ENCODE measurements at regions not wholly inside any gene's neighbourhood (a gene's known extent, or its start where the extent isn't known, plus 50 kb on each side); places are given as distances from the start of the nearest gene placed in this dataset.

DNA sequence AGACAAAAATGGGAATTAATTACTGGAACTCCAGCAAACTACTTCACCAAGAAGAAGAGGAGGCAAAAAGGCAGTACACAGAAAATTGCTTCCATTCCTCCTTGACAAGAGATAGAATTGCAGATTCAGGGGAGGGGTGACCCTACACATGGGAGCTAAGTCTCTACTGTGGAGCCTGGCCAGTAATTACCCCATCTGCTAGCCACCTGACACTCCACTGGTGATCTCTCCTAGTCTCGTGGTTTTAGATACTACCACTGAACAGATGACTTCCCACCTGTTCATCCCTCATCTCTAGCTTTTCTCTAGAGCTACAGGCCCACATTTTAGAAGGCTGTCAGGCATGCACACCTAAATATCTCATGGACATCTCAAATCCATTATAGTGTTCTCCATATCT, 224.3 kb upstream of the NR2F2 start:
- no peak for DNase-seq

DNA sequence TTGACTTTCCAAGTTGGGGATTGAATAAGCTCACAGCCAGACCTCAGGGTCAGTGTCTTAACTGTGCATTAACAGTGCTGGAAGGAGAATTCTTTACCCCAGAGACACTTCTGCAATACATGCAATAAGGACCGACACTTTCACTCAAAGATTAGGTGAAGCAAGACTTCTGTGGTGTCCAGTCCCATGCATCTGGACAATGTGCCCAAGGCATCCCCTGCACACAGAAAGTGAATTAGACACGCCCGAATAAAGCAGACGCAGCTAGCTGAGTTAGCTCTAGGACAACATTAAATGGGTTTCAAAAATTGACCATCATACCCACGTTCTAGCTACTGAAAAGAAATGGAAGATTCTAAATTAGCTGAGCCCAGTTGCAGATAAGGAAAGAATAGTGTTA, 223.9 kb upstream of the NR2F2 start:
- no peak for DNase-seq

DNA sequence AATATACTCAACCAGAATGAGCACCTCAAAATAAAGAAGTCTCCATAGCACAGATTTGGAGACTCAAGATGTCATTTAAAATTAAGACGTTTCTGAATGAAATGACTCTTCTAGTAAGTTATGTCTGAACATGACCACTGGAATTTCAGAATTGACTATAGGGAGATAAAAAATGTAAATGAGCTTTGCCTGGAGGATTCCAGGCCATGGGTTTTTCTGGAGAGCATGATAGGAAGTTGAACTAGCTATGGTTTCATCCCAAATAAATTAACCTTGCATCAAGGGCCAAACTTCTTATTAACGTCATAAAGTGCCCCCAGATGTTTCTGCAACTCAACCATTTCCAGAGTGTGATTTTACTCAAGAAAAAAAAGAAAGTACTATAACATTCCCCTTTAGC, 222.6 kb upstream of the NR2F2 start:
- DNase-seq = no peak

DNA sequence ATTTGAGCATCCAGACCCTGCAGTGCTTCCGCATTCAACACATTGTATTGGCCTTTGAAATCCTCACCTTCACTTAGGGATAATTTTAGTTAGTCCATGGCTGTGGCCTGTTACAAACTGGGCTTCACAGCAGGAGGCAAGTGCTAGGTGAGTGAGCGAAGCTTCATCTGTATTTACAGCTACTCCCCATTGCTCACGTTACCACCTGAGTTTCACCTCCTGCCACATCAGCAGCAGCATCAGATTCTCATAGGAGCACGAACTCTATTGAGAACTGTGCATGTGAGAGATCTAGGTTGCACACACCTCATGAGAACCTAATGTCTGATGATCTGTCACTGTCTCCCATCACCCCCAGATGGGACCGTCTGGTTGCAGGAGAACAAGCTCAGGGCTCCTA, 222.1 kb upstream of the NR2F2 start:
- DNase-seq = no peak

DNA sequence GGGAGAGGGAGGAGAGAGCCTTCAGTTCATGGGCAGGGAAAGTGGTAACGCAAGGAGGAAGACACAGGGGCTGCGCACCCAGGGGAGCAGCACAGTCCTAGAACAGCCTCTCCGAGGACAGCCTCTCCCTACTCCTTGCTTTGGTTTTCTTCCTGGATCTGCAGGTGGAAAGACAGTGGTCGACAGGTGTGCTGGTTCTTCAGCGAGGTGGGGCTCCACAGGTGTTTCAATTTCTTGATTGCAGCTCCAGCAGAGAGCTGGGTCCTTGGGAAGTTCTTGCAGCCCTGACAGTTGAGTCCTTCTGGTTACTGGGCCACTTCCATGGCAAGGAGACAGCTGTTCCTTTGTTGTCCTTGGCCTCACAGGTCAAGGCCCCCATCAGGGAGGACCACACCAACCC, 220.7 kb upstream of the NR2F2 start:
- DNase-seq = no peak

DNA sequence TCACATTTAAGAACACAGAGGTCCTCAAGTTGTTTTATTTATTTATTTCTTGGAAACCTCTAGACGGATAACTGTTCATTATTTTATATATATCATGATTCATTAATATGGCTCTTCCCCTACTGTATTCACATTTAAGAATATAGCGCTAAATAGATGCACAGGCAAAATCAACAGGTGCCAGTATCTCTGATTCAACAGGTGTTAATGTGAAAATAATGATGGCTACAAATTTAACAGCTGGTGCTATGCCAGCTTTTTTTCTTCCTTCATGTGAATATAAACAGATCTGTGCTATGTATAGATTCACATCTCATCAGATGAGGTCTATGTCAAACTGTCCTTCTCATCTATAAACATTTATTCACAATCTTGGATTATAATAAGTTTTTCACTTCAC, 218.5 kb upstream of the NR2F2 start:
- no peak for DNase-seq

DNA sequence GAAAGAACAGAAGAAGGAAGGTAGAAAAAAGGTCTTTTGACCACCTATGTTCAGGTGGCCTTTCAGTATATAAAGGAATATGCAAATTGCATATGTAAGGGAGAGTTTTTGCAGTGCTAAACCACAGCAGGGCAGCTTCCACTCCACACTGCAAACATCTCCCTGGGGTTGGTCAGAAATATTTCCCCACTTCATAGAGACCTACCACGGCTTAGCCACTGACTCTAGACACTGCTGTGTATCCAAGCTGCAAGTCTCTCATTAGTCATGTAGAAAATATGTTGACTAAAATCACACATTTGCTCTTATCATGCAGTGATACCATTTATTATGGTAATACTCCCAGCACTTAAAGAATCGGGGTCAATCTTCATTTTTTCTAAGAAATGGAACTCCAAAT, 214.9 kb upstream of the NR2F2 start:
- no peak for DNase-seq

DNA sequence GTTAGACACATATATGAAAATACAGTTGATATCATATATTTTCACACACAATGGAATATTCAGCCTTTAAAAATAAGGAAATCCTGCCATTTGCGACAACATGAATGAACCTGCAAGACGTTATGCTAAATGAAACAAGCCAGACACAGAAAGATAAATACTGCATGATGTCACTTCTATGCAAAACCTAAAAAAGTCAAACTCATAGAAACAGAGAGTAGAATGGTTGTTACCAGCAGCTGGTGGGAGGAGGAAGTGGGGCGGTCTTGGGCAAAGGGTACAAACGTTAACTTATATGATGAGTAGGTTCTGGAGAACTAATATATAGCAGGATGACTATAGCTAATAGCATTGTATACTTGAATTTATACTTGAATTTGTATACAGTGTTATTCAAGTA, 213.2 kb upstream of the NR2F2 start:
- no peak for DNase-seq

DNA sequence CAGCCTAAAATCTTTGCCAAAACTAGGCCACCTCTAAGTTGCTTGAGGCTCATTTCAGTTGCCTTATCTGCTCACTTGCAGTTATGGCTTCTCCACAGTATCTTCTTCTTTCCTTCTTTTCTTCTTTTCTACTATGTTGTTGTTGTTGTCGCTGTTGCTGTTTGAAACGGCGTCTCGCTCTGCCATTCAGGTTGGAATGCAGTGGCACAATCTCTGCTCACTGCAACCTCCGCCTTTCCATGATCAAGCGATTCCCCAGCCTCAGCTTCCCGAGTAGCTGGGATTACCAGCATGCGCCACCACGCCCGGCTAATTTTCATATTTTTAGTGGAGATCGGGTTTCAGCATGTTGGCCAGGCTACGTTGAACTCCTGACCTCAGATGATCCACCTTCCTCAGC, 210.8 kb upstream of the NR2F2 start:
- no peak for DNase-seq

DNA sequence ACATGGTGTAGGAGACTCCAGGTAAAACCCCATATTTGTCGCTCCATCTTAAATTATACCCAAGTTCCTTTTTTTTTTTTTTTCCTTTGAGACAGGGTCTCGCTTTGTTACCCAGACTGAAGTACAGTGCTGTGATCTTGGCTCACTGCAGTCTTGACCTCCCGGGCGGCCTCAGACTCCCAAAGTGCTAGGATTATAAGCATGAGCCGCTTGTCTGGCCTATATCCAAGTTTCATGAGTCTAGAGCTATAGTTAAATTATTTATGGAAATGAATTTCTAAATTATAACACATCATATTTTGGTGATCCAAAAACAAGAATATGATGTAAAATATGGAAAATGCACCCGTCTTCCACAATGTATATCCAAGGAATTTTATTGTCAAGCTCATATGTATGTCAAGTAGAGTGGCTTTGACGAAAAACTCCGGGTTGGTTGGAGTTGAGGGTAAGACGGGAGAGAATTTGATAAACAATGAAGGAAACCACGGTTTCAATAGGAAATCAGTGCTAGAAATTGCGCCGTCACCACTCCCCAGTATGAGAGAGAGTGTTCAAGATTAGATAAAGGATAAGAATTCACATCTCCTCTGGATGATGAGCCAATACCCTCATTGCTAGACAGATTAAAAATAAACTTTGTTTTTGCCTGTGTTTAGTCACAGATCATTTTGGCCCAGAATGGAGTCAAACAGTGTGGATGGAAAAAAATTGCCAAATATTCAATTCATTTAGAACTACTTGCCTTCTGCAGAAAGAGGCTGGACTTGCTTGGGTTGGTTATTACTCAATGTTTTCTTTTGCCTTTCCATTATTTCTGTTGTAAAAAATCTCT, 209.2 kb upstream of the NR2F2 start:
- no peak for DNase-seq

DNA sequence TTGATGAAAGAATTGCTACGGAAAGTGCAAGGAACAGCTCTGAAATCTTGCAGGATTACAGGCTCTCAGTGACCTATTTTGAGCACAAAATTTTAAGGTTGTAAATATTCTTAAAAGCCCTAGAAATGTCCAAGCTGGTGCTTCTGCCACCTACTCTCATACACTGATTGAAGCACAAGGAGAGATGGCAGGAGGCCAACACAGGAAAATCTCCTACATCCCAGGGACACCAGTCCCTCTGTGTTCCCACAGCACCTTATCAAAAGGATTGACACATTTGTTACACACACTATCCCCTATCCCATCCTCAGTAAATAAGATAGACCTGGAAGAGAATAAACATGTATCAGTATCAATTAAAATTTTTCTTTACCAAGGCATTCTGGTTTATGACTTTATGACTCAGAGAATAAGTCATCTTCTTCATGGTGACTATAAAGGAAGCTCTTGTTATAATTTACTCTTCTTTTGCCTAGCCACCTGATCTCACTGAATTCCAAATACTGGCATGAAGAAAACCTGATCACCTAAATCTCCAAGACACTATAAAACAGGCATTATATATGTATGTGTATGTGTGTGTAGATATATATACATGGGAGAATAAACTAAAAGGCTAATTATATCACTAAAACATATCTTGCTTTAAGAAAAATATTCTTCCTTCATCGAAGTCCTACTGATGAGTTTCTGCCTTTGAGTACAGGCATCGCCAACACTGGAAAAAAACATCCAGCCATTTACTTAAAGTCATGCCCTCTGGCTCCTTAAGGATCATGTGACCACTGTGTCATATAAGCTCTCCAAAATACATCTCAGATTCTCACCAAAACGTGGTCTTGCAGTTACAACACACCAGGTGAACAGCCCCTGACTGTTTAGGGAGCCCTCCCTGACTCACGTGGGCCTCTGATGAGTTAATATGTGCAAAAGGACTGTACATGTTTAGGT, 208.1 kb upstream of the NR2F2 start:
- peak in 6 of 56 donors; percentile 1 to 3 (median 1) for DNase-seq

DNA sequence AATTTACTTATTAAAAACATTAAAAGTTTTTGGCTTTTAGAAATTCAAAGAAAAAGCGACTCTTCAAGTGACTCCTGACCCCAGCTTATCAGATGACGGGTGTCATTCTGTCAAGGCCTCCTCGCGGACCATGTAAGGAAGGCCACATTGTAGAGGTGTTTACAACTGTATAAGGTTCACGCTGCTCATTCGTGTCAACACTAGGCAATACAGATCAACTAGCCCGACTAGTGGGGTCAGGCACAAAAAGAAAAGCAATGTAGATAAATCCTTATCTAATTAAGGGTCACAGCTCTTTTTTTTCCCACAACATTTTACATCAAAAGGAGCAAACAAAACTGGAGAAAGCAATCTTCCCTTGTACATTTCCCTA, 207.5 kb upstream of the NR2F2 start:
- DNase-seq = no peak

DNA sequence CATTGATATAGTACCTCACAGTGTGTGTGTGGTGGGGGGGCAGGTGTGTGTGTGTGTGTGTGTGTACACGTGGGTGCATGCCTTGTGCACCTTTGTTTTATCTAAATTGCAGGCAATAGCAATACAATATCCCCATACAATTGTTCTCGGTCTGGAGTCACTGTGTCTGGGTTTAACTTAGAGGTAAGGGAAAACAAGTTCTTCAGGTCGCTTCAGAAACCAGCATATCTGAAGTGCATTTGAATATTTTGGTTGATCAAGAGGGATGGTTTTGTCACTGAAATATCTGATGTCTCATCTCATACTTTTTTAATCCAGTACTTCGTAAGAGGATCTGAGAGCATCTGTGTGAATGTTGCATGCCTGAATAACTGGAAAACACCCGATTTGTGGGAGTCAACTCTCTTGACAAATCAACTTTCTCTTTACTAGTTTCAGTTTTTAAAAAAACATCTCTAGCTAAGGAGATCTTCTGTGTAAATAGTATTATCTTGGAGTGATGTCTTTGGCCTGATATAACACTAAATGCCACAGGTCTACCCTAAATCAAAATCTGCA, 206.8 kb upstream of the NR2F2 start:
- no peak for DNase-seq

DNA sequence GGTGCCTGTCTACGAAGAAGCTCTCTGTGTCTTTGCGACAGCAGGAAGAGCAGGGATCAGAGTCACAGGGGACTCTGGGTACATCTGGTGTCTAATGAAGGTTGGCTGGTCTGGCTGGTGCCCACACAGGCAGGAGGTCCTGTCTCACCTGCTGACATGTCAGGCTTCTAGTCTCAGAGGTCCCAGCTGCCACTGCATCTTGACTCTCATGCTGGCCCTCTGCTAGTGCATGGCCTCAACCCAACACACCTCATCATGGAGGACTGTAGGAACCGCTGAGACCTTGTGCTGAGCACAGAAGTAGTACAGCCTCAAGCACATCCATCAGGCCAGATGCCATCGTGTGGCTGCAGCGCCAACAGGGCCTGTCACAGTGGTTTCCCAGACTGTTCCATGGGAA, 206.1 kb upstream of the NR2F2 start:
- no peak for DNase-seq

DNA sequence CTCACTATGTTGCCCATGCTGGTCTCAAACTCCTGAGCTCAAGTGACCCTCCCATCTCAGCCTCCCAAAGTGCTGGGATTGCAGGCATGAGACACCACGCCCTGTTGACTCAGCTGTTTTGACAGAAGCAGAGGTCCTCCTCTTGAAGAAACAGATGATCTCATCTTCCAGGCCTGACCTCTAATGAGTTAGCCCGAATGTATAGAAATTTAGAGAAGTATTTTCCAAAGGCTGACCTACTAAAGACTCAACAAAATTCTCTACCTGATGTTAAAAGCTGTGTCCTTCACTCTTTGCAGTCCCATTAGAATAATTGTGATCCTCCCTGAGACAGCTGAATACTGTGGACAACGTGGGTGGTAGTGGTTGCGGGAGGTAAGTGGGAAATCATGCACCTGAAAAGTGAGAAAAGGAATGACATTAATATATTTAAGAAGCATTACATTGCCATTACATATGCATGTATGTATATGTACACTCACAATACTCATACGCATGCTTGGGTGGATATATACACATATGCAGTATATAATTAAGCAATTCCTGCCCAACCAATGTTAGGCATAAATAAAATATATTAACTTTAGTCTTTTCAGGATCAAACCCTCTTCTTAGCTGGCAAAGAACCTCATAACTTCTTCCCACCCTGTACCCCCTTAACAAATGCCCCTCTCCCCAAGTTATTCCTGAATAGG, 204.6 kb upstream of the NR2F2 start:
- no peak for DNase-seq

DNA sequence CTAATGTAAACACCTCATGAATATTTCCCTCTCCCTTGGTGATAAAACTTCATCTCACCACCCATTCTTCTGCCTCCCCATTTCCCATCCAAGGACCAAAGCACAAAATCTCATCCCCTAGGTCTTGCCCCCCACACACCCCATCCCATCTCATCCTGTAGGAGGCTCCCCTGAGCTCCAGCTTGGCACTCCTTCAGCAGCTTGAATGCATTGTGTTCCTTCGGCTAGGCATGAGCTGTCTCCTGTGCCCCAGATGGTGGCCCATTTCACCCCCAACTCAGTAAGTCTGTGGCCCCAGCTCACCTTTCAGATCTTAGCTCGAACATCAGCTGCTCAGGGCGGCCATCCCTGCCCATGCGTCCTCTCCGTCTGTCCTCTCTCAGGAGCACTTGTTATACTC, 203.6 kb upstream of the NR2F2 start:
- DNase-seq = no peak

DNA sequence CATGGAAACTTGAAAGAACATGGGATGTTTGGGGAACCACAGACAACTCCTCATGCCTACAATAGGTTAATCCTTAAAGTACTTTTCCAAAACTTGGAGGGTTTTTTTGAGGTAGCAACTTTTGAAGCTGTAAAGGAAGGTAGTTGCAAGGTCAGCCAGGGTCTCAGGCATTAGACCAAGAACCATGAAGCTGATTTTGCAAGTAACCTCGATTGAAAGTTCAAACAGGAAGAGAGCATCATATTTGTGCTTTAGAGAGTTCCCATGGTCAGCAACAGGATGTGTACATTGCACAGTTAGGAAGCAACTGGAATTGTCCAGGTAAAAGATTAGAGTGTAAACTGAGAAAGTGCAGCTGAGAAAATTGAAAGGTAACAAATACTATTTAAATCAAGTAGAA, 199.8 kb upstream of the NR2F2 start:
- no peak for DNase-seq

DNA sequence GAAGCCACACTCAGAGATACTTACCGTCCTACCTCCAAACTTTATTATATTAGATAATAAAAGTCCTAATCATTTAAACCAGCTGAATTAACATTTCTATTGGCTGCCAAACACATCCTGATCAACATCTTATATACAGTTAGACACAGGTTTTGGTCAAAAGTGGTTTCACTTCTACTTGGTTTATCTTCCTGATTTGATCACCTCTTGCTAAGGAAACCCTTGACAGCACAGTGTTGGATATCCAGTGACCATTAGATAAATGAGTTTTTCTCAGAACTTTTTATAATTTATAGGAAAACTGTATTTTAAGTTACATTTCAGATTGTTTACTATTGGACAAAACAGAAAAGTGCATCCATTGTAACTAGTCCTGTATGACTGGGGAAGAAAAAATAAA, 198.4 kb upstream of the NR2F2 start:
- DNase-seq = no peak

DNA sequence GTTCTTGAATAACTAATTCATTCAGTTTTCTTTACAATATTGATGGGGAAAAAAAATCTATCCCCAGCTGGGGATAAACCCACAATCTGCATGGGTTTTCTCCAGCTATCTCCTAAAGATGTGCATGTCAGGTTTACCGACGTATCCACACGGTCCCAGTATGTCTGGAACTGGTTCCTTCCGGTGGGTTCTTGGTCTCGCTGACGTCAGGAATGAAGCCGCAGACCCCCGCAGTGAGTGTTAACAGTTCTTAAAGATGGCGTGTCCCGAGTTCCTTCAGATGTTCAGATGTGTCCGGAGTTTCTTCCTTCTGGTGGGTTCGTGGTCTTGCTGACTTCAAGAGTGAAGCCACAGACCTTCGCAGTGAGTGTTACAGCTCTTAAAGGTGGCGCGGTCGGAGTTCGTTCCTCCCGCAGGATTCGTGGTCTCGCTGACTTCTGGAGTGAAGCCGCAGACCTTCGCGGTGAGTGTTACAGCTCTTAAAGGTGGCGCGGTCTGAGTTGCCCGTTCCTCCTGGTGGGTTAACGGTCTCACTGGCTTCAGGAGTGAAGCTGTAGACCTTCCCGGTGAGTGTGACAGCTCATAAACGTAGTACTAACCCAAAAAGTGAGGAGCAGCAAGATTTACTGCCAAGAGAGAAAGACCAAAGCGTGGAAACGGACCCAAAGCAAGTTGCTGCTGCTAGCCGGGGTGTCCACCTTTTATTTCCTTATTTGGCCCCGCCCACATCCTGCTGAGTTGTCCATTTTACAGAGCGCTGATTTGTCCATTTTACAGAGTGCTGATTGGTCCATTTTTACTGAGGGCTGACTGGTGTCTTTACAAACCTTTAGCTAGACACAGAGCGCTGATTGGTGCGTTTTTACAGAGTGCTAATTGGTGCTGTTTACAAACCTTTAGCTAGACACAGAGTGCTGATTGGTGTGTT, 195.1 kb upstream of the NR2F2 start:
- DNase-seq = no peak

DNA sequence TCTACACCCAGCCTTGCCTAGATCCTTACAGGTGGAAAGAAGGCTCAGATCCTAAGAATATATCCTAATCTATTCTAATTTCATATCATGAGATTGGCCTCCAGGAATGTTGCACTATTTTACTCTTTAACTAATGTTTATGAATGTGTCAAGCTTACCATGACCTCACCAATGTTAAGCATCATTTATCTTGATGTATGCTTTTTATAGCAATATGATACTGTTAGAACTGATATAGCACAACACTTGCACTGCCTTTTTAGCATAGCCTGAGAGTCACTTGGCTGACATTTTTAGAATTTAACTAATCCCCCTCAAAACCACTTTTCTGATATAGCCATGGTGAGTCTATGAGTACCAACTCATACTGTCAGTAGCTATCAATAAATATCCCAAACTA, 191.5 kb upstream of the NR2F2 start:
- no peak for DNase-seq

DNA sequence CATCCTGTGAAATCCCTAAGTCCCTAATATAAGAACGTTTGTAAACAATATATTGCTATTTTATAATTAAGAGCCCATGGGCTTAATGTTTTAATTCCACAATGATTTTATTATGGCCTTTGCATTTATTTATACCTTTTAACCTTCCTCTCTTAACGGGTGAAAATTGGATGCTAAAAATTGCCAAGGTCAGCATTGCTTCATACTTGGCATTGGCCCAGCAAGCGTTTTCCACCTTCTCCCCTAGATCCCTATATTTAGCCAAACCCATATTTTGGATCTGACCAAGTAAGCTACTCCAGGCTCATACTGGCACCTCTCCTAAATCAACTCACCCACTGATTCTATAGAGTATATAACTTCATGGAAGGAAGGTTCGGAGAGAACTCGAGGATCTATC, 188.0 kb upstream of the NR2F2 start:
- DNase-seq = no peak

Measured in amygdala (tissue), 56 donors.